Activated T-cell treated with anti-CD3 and anti-CD28 coated beads, Interleukin-2, amount 50 U/mL, for 1 hour (primary cell): ENCODE measurements at regions not wholly inside any gene's neighbourhood (a gene's known extent, or its start where the extent isn't known, plus 50 kb on each side); places are given as distances from the start of the nearest gene placed in this dataset.
"Not testable (repeated sequence)": the region's sequence is repeated elsewhere in the genome, so short reads cannot be mapped to it uniquely, and the experiment has no call there.

Experiments
- DNase-seq: peaks from one replicate; pipeline ENCODE4 v3.0.0-alpha.2; 2020

DNA sequence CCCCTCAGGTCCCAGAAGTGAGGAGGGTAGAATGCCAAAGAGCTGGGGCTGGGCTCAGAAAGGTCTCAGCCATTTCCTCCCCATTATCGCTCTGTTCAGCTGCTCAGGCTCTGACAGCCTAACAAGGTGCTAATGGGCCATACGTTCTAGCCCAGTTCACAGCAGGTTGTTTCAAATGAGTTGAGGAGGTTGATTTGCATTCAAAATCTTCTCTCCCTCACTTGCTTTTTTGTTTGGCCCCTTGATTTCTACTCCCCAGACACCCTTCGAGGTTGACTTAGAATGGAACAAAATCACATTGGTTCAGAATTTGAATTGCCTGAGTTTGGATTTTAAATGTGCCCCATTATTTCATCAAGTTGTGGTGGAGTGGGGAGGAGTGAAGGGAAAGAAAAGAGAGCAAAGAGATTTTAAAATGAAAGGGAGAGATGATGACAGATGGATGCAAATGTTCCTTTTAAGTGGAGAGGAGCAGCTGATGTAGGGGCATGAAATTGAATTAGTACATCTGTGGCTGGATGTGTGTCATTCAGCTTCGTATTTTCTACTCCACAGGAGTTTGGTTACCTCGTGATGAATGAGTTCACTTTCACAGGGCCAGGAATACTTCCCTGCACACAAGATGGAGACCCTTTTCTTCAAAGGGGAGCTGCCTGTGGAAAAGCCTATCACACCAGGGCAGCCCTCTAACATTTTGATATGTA is 425.8 kb upstream of the CAMK1G start:
- DNase-seq, result no peak

- no peak for DNase-seq
These were observed 424.7 kb upstream of the CAMK1G start for GRCh38 chr1:209158851-209159250.

DNA sequence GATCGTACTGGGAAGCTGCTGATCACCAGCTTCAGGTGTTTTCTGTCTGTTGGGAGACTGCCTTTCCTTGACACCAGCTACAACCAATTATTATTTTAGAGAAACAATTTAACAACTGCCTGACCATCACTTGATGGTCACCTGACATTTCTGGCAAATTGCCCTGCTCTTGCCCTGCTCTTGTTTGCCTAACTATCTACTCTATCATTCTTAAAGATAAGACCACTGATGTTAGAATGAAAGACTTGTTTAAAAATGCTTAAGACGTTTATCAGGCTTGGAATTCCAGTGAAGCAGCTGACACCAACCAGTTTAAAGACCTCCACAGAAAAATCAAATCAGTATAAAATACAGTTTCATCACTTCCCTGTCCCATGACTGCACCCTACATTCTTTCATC is 423.3 kb upstream of the CAMK1G start:
- no peak for DNase-seq

GRCh38 chr1:209162651-209163050 is 420.9 kb upstream of the CAMK1G start:
- DNase-seq, result no peak

DNA sequence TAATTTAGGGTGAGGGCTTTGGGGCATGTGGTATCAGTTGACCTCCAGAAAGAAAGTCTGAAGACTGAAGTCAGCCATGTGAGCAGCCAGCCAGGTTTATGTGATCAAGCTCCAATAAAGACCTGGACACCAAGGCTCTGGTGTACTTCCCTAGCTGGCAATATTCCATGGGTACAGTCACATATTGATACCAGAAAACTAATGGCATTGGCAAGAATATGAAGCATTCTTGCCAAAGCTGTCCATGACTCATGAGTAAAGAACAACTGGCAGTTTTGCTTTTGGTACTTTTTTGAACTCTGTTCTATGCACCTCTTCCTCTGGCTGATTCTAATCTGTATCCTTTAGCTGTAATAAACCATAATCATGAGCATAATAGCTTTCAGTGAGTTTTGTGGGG is 415.3 kb upstream of the CAMK1G start:
- DNase-seq, result no peak

- DNase-seq, result no peak
These were observed 412.4 kb upstream of the CAMK1G start for GRCh38 chr1:209171151-209171550.

GRCh38 chr1:209172286-209172685 is 411.2 kb upstream of the CAMK1G start:
- DNase-seq, result no peak

DNA sequence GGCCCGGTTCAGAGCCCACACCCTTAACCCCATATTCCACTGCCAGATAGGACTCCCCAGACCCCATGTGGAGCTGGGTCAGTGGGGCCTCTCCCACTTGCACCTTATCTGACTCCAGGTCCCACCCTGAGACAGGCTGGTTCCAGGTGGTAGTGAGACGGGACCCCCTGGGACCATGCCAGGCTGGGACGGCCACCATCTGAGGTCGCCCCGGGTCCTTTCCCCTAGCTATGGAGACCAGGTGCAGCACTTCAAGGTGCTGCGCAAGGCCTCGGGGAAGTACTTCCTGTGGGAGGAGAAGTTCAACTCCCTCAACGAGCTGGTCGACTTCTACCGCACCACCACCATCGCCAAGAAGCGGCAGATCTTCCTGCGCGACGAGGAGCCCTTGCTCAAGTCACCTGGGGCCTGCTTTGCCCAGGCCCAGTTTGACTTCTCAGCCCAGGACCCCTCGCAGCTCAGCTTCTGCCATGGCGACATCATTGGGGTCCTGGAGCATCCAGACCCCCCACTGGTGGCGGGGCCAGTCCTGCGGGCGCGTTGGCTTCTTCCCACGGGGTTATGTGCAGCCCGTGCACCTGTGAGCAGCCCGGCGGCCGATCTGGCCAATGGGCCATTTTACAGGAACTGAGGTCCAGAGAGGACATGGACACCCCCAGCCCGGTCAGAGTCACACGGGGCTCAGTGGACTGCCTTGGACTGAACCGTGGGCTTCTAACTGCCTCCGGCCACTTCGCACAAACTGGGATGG is 410.5 kb upstream of the CAMK1G start:
- not testable (repeated sequence) for DNase-seq

DNA sequence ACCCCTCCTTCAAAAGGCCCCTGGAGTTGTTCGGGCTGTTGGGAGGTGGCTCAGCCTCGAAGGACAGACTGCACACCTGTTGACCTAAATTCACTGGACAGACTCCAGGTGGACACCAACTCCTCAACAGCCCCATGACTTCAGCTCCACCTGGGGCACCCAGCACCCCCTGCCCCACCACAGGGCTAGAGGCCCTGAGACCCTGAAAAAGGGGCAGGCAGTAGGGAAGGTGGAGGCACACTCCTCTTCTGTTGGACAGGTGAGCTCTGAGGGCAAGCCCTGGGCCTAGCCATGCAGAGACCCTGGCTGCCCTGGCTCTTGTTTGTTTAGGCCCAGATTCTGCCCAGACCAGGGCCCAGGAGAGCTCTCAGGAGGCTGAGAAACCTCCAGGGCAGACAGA is 409.7 kb upstream of the CAMK1G start:
- not testable (repeated sequence) for DNase-seq

GRCh38 chr1:209176866-209177430 is 406.6 kb upstream of the CAMK1G start:
- DNase-seq, result no peak

GRCh38 chr1:209183195-209183594 is 400.3 kb upstream of the CAMK1G start:
- no peak for DNase-seq

DNA sequence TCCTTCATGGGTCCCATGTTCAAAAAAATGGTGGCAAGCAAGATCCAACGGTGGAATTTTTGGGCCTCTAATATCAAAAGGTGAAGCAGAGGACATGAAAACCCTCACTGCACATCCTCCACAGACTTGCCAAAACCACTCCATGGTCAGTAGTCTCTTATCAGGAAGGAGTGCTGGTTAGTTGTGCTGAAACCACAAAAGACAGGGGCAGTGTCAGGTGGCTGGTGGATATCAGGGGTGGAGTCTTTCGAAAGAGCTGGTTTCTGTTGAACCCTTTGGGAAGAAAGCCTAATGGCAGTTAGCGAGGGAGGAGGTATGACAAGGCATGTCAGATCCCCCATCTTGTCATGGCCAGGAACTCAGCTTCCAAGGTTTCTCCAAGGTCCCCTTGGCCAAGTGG is 395.9 kb upstream of the CAMK1G start:
- DNase-seq, result no peak

DNA sequence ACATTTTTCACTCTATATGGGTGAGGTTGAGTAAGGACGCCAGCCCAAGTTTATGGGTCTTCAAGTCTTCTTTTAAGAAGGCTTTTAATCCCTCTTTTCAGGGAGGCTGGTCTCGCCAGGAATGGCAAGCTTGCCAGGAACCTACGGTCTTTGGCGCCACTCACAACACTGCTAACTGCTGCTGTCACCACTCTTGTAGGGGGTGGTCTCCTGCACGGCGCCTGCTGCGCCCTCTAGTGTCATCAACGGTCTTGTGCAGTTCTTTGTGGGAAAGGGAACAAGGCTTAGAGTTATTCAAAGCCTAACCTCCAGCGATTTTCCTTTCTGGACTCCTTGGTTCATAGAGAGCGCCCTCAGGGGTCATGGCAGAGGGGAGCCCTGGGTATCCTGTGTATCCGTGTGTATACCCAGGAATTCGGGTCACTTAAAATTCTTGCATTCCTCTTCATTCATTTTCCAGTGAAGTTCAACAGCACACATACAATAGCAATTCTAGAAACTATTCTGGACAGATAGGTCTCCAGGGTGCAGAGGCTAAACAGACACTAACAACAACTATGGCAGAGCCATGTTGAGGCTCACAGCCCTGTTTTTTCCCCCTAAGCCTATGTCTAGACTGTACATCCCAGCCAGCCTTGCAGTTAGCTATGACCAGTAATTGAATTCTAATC is 392.8 kb upstream of the CAMK1G start:
- DNase-seq, result no peak

DNA sequence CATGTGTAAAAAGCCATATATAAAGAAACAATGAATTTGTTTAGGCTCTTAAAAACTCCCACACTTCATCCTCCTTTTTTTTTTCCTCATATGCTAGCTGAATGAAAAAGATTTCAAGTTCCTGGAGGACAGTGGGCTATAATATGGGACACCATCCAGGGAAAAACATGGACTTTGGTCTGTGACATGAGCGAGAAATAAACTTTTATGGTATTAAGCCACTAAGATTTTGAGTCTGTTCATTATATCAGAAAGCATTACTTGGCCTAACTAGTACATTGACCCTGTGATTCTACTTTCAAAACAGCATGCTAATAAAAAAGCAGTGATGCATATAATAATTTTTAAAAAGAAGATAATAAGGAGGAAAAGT is 392.3 kb upstream of the CAMK1G start:
- DNase-seq, result no peak

DNA sequence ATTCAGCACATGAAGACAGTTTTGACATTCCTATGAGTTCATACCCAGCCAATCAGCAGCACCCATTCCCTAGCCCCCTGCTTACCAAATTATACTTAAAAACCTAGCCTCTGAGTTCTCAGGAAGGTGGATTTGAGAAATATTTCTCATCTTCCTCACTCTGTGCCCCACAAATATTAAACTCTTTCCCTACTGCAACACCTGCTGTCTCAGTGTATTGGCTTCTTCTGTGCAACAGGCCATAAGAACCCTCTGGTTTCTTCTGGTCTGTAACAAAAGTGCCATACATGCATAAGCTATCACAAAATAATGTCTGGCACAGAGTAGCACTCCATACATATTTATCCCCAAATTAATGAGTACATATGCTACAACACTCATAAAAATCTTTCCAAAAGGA is 387.4 kb upstream of the CAMK1G start:
- no peak for DNase-seq

GRCh38 chr1:209198961-209199750 is 384.4 kb upstream of the CAMK1G start:
- DNase-seq, result no peak

DNA sequence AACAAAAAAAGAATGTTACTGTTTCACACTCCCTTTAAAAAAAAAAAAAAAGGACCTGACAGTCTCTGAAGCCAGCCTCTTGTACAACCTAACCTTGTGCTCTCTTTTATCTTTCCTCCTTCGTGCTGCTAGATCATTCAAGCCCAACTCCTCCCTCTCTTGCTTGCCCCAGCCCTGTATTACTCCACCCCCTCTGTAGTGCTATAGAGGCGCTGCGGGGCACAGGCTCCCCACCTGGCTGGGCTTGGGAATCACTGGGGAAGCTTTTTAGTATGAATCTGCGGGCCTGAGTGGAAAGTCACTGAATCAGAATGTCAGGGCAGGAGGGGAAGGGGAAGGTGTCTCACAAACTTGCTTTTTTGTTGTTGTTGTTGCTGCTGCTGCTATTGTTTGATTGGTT is 383.7 kb upstream of the CAMK1G start:
- no peak for DNase-seq

DNA sequence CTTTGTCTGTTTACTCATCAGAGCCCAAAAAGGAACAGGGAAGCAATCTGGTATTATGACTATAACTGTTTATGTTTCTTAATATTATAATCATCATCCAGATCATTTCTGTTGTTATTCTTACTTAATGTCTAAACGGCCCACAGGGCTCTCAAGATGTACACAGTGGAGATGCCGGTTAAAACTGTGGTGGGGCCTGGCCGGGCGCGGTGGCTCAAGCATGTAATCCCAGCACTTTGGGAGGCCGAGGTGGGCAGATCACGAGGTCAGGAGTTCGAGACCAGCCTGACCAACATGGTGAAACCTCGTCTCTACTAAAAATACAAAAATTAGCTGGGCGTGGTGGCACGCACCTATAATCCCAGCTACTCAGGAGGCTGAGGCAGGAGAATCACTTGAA is 381.2 kb upstream of the CAMK1G start:
- not testable (repeated sequence) for DNase-seq

DNA sequence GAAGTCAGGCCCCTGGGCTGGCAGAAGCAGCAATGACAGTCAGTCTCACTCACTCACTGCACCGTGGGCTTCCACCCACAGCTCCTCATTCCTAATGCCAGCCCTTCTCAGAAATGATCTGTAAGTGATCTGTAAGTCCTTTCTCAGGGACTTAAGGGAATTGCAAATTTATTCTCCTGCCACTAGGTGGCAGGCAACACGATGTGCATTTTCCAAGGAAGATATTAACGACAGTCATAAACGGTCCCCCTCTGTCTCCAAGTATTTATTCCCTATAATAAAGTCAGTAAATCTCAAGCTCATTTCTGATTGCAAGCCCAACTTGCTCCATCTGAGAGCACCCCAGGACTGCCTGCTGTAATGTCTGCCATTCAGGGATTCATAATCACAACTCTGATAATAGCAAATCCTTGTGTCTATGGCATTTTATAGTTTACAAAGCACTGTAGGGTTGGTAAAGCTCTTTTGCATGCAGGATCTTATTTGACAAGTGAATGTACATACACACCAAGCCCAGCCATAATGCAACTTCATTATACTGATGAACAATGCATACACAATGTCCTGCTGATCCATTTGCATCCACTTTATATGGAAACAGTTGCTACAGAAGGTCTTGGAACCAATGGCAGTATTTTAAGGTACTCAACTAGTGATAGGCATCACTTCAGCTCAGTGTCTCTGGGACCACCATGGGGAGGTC is 380.5 kb upstream of the CAMK1G start:
- no peak for DNase-seq

GRCh38 chr1:209203533-209203895 is 380.0 kb upstream of the CAMK1G start:
- DNase-seq, result no peak

GRCh38 chr1:209205039-209205438 is 378.5 kb upstream of the CAMK1G start:
- no peak for DNase-seq

GRCh38 chr1:209207126-209207700 is 376.3 kb upstream of the CAMK1G start:
- DNase-seq, result no peak
